ENCODE measurements at regions not wholly inside any gene's neighbourhood (a gene's known extent, or its start where the extent isn't known, plus 50 kb on each side); places are given as distances from the start of the nearest gene placed in this dataset.

DNA sequence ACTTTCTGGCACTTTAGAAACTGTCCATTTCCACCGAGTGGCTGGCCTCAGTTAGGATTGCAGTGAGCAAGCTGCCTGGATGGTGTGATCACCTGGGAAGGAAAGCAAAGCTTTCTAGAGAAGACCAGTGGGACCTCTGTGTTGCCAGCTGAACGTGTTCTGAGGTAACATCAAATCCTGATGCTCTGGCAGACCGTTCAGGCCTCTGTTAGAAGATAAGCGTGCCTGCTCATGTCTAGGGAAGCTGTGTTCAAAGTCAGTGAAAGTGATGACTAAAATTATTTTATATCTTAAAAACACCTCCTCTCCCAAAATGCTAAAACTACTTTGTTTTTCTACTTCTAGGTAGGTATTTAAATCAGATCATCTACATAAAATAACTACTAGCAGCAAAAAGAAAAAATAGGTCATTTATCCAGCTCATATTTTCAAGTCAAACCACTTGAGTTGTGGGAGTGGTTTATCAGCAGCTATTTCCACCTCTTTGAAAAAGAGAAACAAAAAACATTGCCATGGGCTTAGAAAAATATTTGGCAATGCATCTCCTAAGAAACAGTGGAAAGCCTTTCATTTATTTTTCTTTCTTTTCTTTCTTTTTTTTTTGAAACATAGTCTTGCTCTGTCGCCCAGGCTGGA, 54.8 kb downstream of the CEP43 start:
- DNase-seq = no peak
- Histone ChIP-seq H4K20me1 (ENCODE audit: control insufficient read depth, insufficient read depth, low read length, poor library complexity, severe bottlenecking) (no peaks in the 10 kb centered on the region), H2AFZ (ENCODE audit: insufficient read depth, low read depth, low read length, poor library complexity, severe bottlenecking) (no peak overlapping the region), H3K79me2 (ENCODE audit: control insufficient read depth, insufficient read depth, low read length) (no peaks in the 10 kb centered on the region), H3K9ac (ENCODE audit: low read length) (no peak overlapping the region), H3K4me1 (ENCODE audit: control insufficient read depth in 2 of 2, insufficient read depth in 2 of 2, low read length in 2 of 2) (peaks cover 16 to 22% of the 10 kb centered on the region in 2 donors), H3K4me3 (ENCODE audit: control extremely low read depth in 1 of 5, extremely low read depth in 1 of 5, insufficient read depth in 1 of 5, low read depth in 2 of 5, low read length in 4 of 5) (no peak overlapping the region), H3K9me3 (ENCODE audit: control extremely low read depth in 1 of 3, control insufficient read depth in 2 of 3, insufficient read depth in 1 of 3, low read length in 2 of 3) (no peaks in the 10 kb centered on the region), H3K4me2 (replicated peaks; ENCODE audit: low read depth, low read length, poor library complexity, severe bottlenecking) (no peak overlapping the region), H3K27me3 (replicated peaks in 1 of 4; ENCODE audit: control extremely low read depth in 1 of 4, control insufficient read depth in 3 of 4, insufficient read depth in 4 of 4, low read length in 3 of 4) (no peaks in the 10 kb centered on the region), H3K36me3 (replicated peaks in 1 of 2; ENCODE audit: control extremely low read depth in 1 of 2, control insufficient read depth in 1 of 2, extremely low read depth in 1 of 2, insufficient read depth in 2 of 2, low read length in 1 of 2) (no peaks in the 10 kb centered on the region), H3K27ac (ENCODE audit: low read length in 2 of 2) (no peak overlapping the region)
- 100% methylated on average over 2 of the region's 5 CpGs for WGBS (ENCODE audit: insufficient coverage)
- intact Hi-C loops (cut with micrococcal nuclease) = no loop called here
- ATAC-seq (ENCODE audit: low read depth) = no peak
- Mint-ChIP-seq H3K27ac (no peak overlapping the region), H3K9me3 (ENCODE audit: insufficient read depth) (no peaks in the 10 kb centered on the region), H3K4me1 (peaks cover 38% of the 10 kb centered on the region), H3K27me3 (no peaks in the 10 kb centered on the region), H3K4me3 (no peak overlapping the region)
- TF ChIP-seq CTCF (IDR thresholded peaks at IDR 0.05) (no peak), EZH2 (IDR thresholded peaks at IDR 0.05; ENCODE audit: borderline replicate concordance, insufficient read depth, low read depth, low read length, poor library complexity, severe bottlenecking) (no peak)
- ChIA-PET POLR2A (no interaction called here), CTCF (interaction anchor here (1.3 to 1.5 kb wide), 2 partner anchors 41 to 87 kb away, joined by 5 read pairs; no protein-coding TSS in a partner anchor)

GRCh38 chr6:167054987-167055386, 55.8 kb downstream of the CEP43 start:
- Histone ChIP-seq H3K9me3 (ENCODE audit: control extremely low read depth in 1 of 3, control insufficient read depth in 2 of 3, insufficient read depth in 1 of 3, low read length in 2 of 3) (no peaks in the 10 kb centered on the region), H3K4me2 (replicated peaks; ENCODE audit: low read depth, low read length, poor library complexity, severe bottlenecking) (no peak overlapping the region), H3K36me3 (replicated peaks in 1 of 2; ENCODE audit: control extremely low read depth in 1 of 2, control insufficient read depth in 1 of 2, extremely low read depth in 1 of 2, insufficient read depth in 2 of 2, low read length in 1 of 2) (no peaks in the 10 kb centered on the region), H3K4me3 (ENCODE audit: control extremely low read depth in 1 of 5, extremely low read depth in 1 of 5, insufficient read depth in 1 of 5, low read depth in 2 of 5, low read length in 4 of 5) (no peak overlapping the region), H3K79me2 (ENCODE audit: control insufficient read depth, insufficient read depth, low read length) (no peaks in the 10 kb centered on the region), H3K27me3 (replicated peaks in 1 of 4; ENCODE audit: control extremely low read depth in 1 of 4, control insufficient read depth in 3 of 4, insufficient read depth in 4 of 4, low read length in 3 of 4) (no peaks in the 10 kb centered on the region), H3K4me1 (ENCODE audit: control insufficient read depth in 2 of 2, insufficient read depth in 2 of 2, low read length in 2 of 2) (peaks cover 12 to 18% of the 10 kb centered on the region in 2 donors), H4K20me1 (ENCODE audit: control insufficient read depth, insufficient read depth, low read length, poor library complexity, severe bottlenecking) (no peaks in the 10 kb centered on the region), H3K27ac (ENCODE audit: low read length in 2 of 2) (no peak overlapping the region), H3K9ac (ENCODE audit: low read length) (no peak overlapping the region), H2AFZ (ENCODE audit: insufficient read depth, low read depth, low read length, poor library complexity, severe bottlenecking) (no peak overlapping the region)
- WGBS (ENCODE audit: insufficient coverage) = no CpG with 5 or more reads among the region's 8 CpGs
- intact Hi-C loops (cut with micrococcal nuclease) = no loop called here
- Mint-ChIP-seq H3K27ac (no peak overlapping the region), H3K4me1 (peaks cover 31% of the 10 kb centered on the region), H3K27me3 (no peaks in the 10 kb centered on the region), H3K4me3 (no peak overlapping the region), H3K9me3 (ENCODE audit: insufficient read depth) (no peaks in the 10 kb centered on the region)
- ChIA-PET CTCF (interaction anchor here (1.1 to 1.5 kb wide), 2 partner anchors 65 to 86 kb away, joined by 5 read pairs; no protein-coding TSS in a partner anchor), POLR2A (no interaction called here)
- no peak for ATAC-seq (ENCODE audit: low read depth)
- no peak for DNase-seq
- TF ChIP-seq EZH2 (IDR thresholded peaks at IDR 0.05; ENCODE audit: borderline replicate concordance, insufficient read depth, low read depth, low read length, poor library complexity, severe bottlenecking) (no peak), CTCF (IDR thresholded peaks at IDR 0.05) (no peak)

All from B cell (primary cell).